Epithelial cell of prostate (primary cell): ENCODE measurements at regions not wholly inside any gene's neighbourhood (a gene's known extent, or its start where the extent isn't known, plus 50 kb on each side); places are given as distances from the start of the nearest gene placed in this dataset.
A peak's percentile ranks its signal among the peaks of the same experiment; 100 is the strongest.

Experiments
- DNase-seq: peaks from one replicate; pipeline ENCODE4 v3.0.0-alpha.2; 2011; ENCODE audit warnings: low read depth, low spot score
- H3K27ac ChIP-seq: fragments of 450-650 bp; 2 replicates; pipeline ENCODE4 v1.5.1; 2017; ENCODE audit warnings: mild to moderate bottlenecking

- DNase-seq = no peak
- H3K27ac ChIP-seq = peak overlapping the region; percentile 40
Observed at GRCh38 chr18:54765636-54766375, 62.5 kb upstream of the RAB27B start.

GRCh38 chr18:54766634-54767033 is 61.6 kb upstream of the RAB27B start:
- no peak for DNase-seq
- peak overlapping the region; percentile 40 for H3K27ac ChIP-seq

- peak overlapping the region; percentile 40 for H3K27ac ChIP-seq
- no peak for DNase-seq
Observed at GRCh38 chr18:54767098-54767497, 61.2 kb upstream of the RAB27B start.

- H3K27ac ChIP-seq = no peak overlapping the region
- no peak for DNase-seq
Observed at GRCh38 chr18:54769526-54770464, 58.5 kb upstream of the RAB27B start.

- no peak for DNase-seq
- H3K27ac ChIP-seq = no peak overlapping the region
Observed at GRCh38 chr18:54772056-54772455, 56.2 kb upstream of the RAB27B start.

GRCh38 chr18:54774423-54774822 is 53.9 kb upstream of the RAB27B start:
- DNase-seq = no peak
- H3K27ac ChIP-seq = peak overlapping the region; percentile 97

- peak overlapping the region; percentile 97 for H3K27ac ChIP-seq
- no peak for DNase-seq
Observed at GRCh38 chr18:54774981-54775665, 53.2 kb upstream of the RAB27B start.

- H3K27ac ChIP-seq = peak overlapping the region; percentile 97
- DNase-seq = peak; percentile 64
Observed at GRCh38 chr18:54775686-54776085, 52.6 kb upstream of the RAB27B start.

GRCh38 chr18:54776282-54776977 is 51.8 kb upstream of the RAB27B start:
- DNase-seq = peak; percentile 97
- H3K27ac ChIP-seq = peak overlapping the region; percentile 97

- DNase-seq = no peak
- peak overlapping the region; percentile 97 for H3K27ac ChIP-seq
Observed at GRCh38 chr18:54777118-54777791, 51.0 kb upstream of the RAB27B start.

- peak overlapping the region; percentile 97 for H3K27ac ChIP-seq
- no peak for DNase-seq
Observed at GRCh38 chr18:54777989-54778388, 50.3 kb upstream of the RAB27B start.
